Stimulated activated CD4-positive, alpha-beta T cell treated with anti-CD3 and anti-CD28 coated beads, Interleukin-1b, Interleukin-23, amount 100 ng/mL, for 24 hours (primary cell): ENCODE measurements at regions not wholly inside any gene's neighbourhood (a gene's known extent, or its start where the extent isn't known, plus 50 kb on each side); places are given as distances from the start of the nearest gene placed in this dataset.

ENCODE experiments used
- DNase-seq, 4 experiments: peaks; one replicate each; pipeline ENCODE4 v3.0.0-alpha.2; 2020; ENCODE audit warnings: low read depth in 4 of 4, low spot score in 1 of 4

GRCh38 chr9:90538566-90538965 lies 104.1 kb downstream of the DIRAS2 start:
- DNase-seq, result no peak

DNA sequence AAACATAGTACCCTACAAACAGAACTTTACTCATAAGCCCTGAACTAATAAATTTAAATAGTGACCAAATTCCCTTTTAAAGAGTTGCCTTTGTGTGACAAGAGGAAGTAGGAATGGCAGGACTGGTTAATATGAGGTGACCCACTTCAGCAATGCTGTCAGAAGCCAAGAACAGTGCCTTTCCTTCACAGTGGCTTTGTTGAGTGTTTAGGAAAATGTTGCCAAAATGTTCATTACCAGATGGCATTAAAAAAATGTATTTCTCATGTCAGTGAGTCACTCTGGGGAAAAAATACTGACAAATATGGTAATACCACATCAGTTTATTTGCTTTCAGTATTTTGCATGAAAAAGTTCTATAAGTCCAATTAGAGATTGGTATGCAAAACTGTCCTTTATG lies 103.3 kb downstream of the DIRAS2 start:
- no peak for DNase-seq

DNA sequence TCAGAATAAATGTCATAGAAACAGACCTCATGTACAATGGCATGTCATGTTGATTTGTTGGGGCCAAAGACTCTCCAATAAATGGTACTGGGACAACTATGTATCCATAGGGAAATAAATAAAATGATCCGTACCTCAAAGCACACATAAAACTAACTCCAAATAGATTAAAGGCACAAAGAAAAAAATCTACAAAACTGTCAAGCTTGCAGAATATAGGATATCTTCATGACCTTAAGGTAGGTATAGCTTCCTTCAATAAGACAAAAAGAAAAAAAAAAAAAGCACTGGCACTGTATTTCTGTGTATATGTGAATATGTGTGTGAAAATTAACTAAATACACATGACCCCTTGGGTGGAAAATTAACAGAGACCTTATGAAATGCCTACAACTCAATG lies 101.9 kb downstream of the DIRAS2 start:
- DNase-seq, result no peak

GRCh38 chr9:90544488-90544887 lies 98.1 kb downstream of the DIRAS2 start:
- no peak for DNase-seq

DNA sequence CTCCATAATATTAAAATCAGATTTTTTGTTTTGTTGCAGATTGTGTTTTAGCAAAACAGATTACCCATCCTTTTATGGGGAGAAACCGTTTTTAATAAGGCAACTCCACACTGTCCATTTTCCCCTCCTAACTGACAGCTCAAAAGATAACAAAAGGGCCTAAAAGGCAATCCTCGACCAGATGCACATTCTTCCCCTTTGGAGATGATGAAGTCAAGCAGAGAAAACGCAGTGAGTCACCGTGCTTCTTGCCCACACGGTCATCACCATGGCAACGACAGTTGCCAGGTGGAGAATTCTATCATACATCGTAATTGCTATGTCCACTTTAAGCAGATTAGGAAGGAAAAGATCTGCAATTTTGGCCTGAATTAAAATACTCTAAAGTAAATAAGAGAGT lies 96.4 kb downstream of the DIRAS2 start:
- DNase-seq, result no peak

- no peak for DNase-seq
Measured at GRCh38 chr9:90547896-90548295, 94.7 kb downstream of the DIRAS2 start.

GRCh38 chr9:90552317-90552716 lies 90.3 kb downstream of the DIRAS2 start:
- DNase-seq, result no peak

DNA sequence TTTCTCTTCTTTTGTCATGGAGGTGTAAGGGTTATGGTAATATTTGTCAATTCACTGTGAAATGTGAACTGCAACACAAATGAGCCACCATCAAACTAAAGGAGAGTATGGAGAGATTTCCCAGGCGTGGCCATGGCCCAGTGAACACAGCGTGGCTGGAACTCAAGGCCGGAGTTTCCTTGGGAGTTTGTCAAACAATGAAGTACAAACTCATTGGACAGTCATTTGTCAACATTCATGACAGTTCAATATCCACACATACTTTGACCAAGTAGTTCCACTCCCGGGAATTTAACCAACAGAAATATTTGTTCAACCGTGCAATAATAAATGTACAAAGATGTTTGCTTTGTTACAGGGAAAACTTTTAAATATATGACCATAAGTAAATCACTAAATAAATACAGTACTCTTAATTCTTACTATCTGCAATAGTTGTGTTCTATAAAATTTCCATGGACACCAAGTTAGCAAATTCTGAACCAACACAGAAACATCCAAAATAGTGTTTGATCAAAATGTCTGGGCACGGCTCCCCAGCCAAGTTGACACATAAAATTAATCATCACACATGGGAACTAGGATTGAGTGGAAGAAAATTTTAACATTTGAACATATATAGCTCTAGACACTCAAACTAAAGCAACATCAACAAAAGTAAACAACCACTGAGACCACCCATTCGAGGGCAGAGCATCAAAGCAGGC lies 87.1 kb downstream of the DIRAS2 start:
- DNase-seq, result no peak

DNA sequence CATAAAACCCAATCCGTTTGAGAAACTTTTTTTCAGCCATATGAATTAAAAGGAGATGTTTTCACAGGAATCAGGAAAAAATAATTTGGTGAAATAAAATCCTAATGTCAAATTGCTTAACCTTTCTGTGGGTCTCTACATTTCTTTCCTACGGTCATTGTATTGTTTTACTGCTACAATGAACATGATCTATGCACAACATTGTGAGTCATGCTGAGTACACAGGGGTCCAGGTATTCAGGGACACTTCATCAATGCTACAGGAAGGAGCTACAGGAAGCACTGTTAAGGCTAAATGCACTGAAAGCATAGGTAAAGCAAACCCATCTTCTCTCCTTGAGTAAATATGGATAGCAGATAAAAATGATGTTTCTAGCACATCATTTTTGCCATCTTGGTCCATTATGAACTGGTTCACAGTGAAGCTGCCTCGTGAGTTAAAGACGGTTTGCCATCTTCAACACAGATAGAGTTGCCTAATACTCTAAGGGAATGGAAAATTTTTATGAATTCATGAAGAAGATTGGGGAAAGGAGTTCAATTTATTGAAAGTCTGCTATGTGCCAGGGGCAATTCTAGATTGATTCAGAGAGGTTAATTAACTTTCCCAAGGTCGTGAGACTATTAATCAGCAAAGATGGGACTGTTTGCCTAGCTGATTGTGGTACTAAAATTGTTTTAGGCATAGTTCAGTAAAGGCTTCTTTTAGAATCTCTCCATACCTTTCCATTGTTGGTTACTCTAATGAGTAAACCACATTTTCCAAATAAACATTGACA lies 85.5 kb downstream of the DIRAS2 start:
- DNase-seq, result no peak

- DNase-seq, result no peak
Measured at GRCh38 chr9:90559075-90560073, 83.2 kb downstream of the DIRAS2 start.
